ENCODE measurements at regions not wholly inside any gene's neighbourhood (a gene's known extent, or its start where the extent isn't known, plus 50 kb on each side); places are given as distances from the start of the nearest gene placed in this dataset.

GRCh38 chr5:54676481-54677340 lies 159.2 kb downstream of the SNX18 start:
- DNase-seq (ENCODE audit: low spot score), result no peak

DNA sequence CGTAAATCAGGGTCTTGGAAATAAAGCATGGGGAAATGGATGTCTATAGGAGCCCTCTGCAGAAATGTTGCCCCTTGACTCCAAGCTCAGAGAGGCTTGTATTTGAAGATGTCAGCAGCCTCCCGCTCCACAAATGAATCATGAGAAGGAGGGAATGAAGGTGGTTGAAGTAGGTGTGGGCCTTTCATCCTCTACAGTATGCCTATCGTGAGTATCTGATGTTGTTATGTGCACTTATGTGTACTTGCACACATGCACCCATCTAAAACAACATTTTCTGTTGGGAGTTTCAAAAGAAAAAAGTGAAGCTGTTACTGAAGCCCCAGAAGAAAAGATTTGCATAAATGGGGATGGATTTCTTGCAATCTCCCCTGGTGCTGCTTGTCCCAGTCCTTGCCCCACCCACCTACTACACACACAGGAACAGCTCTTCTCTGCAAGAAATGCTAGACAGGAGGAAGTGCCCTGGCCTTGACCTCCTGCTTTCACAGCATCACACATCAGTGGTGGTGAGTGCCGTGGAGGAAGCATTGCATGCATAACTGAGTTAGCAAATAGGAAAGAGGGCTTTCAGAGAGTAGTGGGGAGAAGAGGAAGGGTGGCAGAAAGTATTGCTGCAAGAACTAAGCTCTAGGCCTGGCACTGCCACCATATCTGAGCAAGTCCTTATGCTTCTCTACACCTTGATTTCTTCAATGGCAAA lies 156.1 kb downstream of the SNX18 start:
- DNase-seq (ENCODE audit: low spot score), result peak; percentile 15

DNA sequence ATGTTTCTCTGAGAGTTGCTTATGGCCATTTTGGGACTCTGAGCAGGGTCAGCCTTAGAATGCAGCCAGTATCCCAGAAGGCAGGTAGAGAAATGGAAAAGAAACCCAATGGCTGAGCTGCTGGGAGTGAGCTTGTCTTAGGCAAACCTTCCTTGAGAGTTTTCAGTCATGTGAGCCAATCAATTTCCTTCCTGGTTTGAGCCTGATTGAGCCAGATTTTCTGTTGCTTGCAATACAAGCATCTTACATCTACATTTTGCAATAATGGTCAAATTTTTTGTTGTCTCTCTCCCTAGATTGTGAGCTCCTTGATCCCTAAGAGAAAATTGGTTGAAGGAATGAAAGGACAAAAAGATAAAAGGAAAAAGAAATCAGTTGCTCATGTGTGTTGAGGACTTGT lies 155.3 kb downstream of the SNX18 start:
- no peak for DNase-seq (ENCODE audit: low spot score)

- no peak for DNase-seq (ENCODE audit: low spot score)
Measured at GRCh38 chr5:54671681-54672080, 154.1 kb downstream of the SNX18 start.

DNA sequence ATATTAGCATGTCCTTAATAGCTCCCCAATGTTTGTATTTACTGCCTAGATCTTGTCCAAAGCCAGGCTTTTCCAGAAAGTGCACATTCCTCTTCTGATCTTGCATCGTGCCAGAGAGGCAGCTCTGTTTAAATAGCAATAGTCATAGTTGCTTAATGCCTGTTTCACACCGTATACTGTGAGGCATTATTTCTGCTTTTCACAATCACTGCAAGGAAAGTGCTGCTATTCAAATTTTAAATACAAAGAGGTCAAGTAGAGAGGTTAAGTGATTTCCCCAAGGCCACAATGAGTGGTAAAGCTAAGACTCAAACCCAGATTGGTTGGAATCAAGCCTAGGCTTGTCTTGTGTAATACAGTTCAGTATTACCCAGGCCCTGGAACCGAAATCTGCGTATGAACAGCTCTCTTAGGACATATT lies 153.6 kb downstream of the SNX18 start:
- no peak for DNase-seq (ENCODE audit: low spot score)

DNA sequence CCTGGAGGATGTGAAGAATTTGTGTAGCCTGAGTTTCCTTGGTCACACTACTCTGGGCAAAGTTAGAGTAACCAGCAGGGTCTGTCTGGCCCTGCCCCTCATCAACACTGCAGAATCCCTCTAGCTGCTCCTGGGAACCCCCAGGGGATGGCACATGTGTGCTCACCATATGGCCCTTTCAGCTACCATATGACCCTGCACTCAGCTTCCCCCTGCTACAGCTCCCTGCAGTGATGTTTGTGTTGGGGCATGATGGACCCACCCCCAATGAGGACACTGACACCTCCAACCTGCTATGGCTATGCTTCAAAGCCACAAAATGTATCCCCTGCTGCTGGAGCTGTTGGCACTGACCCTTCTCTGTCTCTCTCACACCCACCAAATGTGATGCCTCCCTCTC lies 152.7 kb downstream of the SNX18 start:
- no peak for DNase-seq (ENCODE audit: low spot score)

DNA sequence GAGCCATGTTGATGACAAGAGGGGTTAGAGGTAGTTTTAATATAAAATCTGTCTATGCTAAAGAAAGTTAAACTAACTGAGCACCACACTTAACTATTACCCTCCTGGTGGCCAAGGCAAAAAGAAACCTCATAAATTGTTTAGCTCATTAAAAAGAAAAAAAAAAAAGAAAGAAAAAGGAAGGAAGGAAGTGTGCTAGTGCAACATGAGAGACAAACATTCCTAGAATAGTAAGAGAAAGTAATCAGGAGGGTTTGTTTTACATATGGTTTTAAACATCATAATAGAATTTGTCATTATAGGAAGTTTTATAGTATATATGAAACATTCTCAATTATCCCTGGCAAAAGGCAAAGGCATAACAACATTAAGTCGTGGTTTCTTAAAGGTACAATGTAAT lies 152.3 kb downstream of the SNX18 start:
- DNase-seq (ENCODE audit: low spot score), result no peak

DNA sequence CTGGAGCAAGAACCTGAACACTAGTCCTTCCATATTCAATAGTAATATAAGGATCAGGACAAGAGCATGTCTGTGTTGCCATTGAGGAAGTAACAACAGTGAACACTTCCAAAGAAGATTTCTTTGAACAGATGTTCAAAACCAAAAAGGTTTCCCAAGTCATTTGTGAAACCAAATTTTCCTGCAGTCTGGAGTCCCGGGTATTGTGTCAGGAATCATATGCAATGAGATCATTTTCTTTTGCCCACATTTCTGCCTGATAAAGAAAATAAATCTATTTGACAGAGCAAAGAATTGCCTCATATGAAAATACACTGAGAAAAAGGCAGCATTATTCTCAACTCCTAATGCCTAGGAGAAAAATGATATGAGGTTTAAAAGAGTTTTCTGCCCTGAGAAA lies 151.7 kb downstream of the SNX18 start:
- DNase-seq (ENCODE audit: low spot score), result no peak

- no peak for DNase-seq (ENCODE audit: low spot score)
Measured at GRCh38 chr5:54668096-54668495, 150.5 kb downstream of the SNX18 start.

- no peak for DNase-seq (ENCODE audit: low spot score)
Measured at GRCh38 chr5:54667136-54667535, 149.6 kb downstream of the SNX18 start.

DNA sequence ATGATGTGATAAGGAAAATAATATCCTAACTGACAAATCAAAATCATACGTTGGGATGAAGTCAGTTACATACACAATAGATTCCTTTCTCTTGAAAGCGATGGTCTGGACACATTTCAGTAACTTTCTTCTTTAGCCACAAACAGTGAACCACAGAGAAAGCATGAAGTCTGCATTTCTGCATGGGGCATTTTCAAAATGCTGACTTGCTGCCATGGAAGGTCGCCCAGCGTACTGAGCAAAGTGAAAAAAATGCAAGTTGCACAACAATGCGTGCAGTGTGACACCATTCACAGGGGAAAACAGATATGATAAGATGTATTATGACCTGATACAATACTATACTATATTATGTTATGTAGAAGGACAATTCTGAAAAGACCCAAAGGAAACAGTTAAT lies 146.3 kb downstream of the SNX18 start:
- no peak for DNase-seq (ENCODE audit: low spot score)

DNA sequence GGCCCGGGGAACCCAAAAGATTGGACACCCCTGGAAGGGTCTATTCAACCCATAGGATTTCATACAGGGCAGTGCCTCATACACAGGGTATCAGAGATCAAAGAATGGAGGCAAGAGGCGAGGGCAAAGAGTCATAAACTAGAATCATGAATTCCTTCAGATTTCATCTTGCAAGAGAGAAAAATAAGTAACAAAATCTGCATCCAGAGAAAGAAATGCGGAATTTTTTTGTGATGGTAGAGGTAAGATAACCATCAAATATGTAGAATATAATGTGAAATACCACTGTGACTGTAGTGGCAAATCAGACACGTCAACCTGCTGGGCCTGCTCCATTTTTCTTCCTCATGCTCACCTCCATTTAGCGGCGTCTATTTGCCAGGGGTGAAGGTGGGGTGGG lies 143.6 kb downstream of the SNX18 start:
- DNase-seq (ENCODE audit: low spot score), result no peak

GRCh38 chr5:54659700-54660131 lies 142.2 kb downstream of the SNX18 start:
- DNase-seq (ENCODE audit: low spot score), result no peak

DNA sequence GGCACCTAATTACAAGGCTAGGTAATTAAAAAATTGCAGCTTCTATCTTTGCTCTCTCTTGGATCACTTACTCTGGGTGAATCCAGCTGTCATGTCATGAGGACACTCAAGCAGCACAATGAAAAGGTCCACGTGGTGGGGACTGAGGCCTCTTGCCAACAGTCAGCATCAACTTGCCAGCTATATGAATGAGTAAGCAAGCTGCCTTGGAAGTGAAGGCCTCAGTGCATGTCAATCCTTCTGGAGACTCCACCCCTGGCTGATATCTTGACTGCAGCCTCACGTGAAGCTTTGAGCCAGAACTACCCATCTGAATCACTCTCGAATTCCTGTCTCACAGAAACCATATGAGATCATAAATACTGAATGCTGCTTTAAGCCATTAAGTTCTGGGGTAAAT lies 140.5 kb downstream of the SNX18 start:
- DNase-seq (ENCODE audit: low spot score), result no peak

DNA sequence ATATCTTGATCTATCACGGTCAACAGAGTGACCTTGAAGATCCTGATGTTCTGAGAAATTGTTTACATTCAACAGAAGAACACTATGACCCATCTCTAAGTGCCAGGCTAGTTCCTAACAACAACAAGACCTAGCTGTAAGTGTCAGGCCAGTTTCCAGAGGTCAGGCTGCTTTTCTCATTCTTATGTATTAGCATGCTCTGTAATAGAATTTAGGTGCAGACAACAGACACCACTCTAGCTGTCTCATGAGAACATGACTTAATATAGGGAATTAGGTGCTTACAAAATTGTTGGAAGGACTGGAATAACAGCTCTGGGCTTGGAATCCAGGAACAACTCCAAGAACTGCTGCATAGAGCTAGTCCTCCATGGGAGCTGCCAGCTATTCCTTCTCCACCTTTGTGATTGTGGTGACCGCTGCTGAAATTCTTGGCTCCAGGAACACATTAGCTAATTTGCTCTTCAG lies 138.7 kb downstream of the SNX18 start:
- DNase-seq (ENCODE audit: low spot score), result no peak

DNA sequence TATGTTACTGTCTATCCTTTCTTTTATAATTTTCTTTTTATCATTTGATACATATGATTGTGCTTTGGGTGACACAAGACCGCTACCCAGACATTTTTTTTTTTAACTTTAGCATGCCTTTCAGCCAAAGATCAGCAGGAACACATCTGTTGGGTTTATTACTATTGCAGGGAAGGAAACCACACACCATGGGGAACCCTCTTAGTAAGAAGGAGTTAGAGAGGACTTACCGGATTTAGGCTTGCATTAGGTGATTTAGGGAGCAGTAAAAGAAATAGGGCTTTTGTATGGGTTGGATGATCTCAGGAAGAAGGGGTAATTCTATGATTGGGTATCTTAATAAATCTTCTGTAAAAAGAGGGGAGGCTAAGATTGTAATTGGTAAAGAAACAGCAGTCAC lies 138.2 kb downstream of the SNX18 start:
- no peak for DNase-seq (ENCODE audit: low spot score)

DNA sequence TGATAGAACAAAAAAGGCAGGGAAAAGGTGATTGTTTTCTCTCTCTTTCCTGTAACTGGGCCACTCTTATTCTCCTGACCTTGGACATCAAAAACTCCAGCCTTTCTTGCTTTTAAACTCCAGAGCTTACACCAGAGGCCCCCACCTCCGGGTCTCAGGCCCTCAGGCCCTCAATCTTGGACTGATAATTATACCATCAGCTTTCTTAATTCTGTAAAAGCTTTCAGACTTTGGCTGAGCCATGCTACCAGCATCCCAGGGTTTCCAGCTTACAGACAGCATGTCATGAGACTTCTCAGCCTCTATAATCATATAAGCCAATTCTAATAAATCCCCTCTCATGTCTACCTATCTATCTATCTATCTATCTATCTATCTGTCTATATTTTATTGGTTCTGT lies 137.7 kb downstream of the SNX18 start:
- DNase-seq (ENCODE audit: low spot score), result no peak

DNA sequence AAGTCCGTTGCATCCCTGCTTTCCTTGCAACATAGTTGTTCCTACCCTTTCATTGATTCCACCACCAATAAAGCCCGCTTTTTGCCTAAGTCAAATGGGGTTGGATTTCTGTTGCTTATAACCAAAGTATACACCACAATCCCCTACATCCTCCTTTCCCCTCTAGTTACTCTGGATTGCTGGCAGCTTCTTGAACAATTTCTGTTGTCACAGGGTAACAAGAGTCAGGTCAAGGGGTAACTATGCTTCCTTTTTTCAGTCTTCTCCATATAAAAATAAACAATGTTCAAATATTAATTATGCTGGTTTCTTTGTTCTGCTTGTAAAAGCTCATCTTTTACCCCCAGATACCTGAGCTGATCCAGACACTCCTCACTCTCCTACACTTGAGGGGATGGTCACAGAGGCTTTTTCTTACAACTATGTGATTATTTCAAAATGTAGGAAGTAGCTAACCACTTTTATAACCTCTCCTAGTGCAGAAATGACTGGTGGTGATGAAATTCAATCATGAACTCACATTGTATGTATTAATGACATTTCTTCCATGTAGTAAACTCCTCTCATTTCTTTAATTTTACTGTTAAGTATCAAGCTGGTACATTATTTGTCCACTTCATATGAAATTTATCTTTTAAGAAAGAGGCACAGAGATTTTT lies 136.5 kb downstream of the SNX18 start:
- DNase-seq (ENCODE audit: low spot score), result no peak

DNA sequence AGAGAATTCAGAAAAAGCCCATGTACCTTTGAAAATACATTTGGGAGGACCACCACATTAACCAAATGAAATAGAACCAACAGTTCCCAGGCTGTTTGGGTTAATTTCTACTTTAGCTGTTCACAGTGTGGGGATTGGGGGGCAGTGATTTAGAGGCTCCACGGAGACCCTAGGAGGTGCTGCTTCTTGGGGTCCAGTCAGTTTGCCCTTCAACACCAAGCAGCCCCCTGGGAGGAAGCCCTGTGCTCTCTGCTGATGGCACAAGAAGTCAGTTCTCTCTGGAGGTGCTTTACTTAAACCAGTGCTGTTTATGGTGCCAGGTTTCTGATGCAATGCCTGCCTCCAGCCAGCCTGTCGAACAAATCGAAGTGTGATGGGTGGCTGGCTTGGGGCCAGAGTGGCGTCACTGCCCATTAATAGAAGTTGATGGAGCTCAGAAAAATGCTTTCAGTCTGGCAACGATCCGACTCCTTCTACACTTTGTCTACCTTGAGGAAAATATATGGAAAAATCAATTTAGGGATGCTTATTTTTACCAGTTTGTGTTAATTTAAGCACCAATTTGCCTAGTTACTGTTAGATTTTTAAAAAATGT lies 134.0 kb downstream of the SNX18 start:
- no peak for DNase-seq (ENCODE audit: low spot score)

DNA sequence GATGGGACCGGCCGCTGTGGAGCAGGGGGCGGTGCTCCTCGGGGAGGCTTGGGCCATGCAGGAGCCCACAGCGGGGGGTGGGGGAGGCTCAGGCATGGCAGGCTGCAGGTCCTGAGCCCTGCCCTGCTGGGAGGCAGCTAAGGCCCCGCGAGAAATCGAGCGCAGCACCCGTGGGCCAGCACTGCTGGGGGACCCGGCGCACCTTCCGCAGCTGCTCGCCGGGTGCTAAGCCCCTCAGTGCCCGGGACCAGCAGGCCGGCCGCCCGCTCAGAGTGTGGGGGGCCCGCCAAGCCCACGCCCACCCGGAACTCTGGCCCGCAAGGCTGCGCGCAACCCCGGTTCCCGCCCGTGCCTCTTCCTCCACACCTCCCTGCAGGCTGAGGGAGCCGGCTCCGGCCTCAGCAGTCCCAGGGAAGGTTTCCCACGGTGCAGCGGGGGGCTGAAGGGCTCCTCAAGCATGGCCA lies 131.5 kb downstream of the SNX18 start:
- DNase-seq (ENCODE audit: low spot score), result no peak

- peak; percentile 69 for DNase-seq (ENCODE audit: low spot score)
Measured at GRCh38 chr5:54646356-54647101, 129.0 kb downstream of the SNX18 start.
